ENCODE measurements at regions not wholly inside any gene's neighbourhood (a gene's known extent, or its start where the extent isn't known, plus 50 kb on each side); places are given as distances from the start of the nearest gene placed in this dataset.

GRCh38 chr3:124210899-124211298, 219.0 kb upstream of the ROPN1 start:
- FAIRE-seq (no peak), DNase-seq (ENCODE audit: low read depth) (no peak)
- Histone ChIP-seq H3K4me3 (ENCODE audit: low read depth, low read length) (no peak overlapping the region), H3K27me3 (ENCODE audit: control insufficient read depth, insufficient read depth, low read length) (no peaks in the 10 kb centered on the region), H3K36me3 (ENCODE audit: control insufficient read depth, insufficient read depth, low read length) (no peaks in the 10 kb centered on the region)
- no peak for TF ChIP-seq CTCF (IDR thresholded peaks at IDR 0.05; ENCODE audit: insufficient read depth, low read length, severe bottlenecking)

DNA sequence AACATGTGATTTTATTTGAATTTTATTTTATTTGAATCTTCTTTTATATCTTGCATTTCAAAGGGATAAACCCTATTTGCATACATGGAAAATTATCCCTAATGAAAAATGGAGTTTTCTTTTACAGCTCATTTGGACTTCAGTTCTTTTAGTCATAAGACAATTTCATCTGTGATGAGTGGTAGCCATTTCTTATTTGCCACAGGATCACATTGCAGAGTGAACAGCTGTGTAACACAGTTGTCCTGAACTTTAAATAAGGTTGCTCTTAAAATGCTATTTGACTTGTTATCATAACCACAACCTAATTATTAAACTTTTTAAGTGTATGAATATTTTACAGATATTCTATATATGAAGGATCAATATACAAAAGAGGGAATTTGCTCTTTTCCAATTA, 221.7 kb upstream of the ROPN1 start:
- H3K36me3 ChIP-seq (ENCODE audit: control insufficient read depth, insufficient read depth, low read length), result no peaks in the 10 kb centered on the region
- DNase-seq (ENCODE audit: low read depth) (no peak), FAIRE-seq (no peak)
- H3K4me3 ChIP-seq (ENCODE audit: low read depth, low read length), result no peak overlapping the region
- TF ChIP-seq CTCF (IDR thresholded peaks at IDR 0.05; ENCODE audit: insufficient read depth, low read length, severe bottlenecking), result no peak
- no peaks in the 10 kb centered on the region for H3K27me3 ChIP-seq (ENCODE audit: control insufficient read depth, insufficient read depth, low read length)

DNA sequence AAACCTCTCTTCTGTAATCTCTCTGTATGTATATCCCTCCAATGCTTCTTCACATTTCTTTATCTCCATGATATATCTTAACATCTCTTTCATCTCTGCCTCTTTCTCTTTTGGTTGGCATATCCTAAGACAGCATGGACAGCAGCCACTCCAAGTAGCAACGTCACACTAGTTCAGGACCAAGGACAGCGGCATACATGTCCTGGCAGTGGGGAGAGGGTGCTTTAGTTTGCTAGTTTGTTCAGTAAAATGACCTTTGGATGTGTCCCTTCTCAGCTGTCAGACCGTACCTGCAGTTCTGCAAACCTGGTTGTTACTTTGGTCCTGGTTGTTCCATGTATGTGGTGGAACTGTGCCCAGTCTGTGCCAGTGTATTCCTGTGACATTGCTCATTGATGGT, 225.6 kb upstream of the ROPN1 start:
- peak; percentile 75 for FAIRE-seq
- peak; percentile 59 for DNase-seq (ENCODE audit: low read depth)

GRCh38 chr3:124221422-124221821, 229.5 kb upstream of the ROPN1 start:
- Histone ChIP-seq H3K4me3 (ENCODE audit: low read depth, low read length) (no peak overlapping the region), H3K27me3 (ENCODE audit: control insufficient read depth, insufficient read depth, low read length) (no peaks in the 10 kb centered on the region), H3K36me3 (ENCODE audit: control insufficient read depth, insufficient read depth, low read length) (no peaks in the 10 kb centered on the region)
- TF ChIP-seq CTCF (IDR thresholded peaks at IDR 0.05; ENCODE audit: insufficient read depth, low read length, severe bottlenecking), result no peak
- peak; percentile 29 for DNase-seq (ENCODE audit: low read depth)
- no peak for FAIRE-seq

More for the DNA sequence above, 225.6 kb upstream of the ROPN1 start:
- Histone ChIP-seq H3K27me3 (ENCODE audit: control insufficient read depth, insufficient read depth, low read length) (no peaks in the 10 kb centered on the region), H3K36me3 (ENCODE audit: control insufficient read depth, insufficient read depth, low read length) (no peaks in the 10 kb centered on the region), H3K4me3 (ENCODE audit: low read depth, low read length) (no peak overlapping the region)
- no peak for TF ChIP-seq CTCF (IDR thresholded peaks at IDR 0.05; ENCODE audit: insufficient read depth, low read length, severe bottlenecking)

DNA sequence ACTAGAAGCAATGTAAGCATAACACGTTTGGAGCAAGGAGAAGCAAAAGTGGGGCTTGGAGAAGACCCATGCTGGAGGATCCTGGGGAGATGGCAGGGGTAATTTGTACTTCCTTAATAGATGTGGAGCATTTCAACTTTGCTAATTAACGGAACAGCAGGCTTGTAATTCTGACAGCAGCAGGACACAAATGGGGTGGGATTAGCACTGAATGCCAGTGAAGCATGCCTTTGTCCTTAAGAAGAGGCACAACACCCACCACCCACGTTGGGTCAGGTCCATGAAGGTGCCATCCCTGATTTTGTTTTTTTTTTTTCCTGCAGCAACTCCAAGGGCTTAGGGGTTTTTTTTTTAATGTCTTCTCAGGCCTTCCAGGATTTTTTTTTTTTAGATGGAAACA, 231.9 kb upstream of the ROPN1 start:
- H3K36me3 ChIP-seq (ENCODE audit: control insufficient read depth, insufficient read depth, low read length), result no peaks in the 10 kb centered on the region
- FAIRE-seq (no peak), DNase-seq (ENCODE audit: low read depth) (no peak)
- H3K27me3 ChIP-seq (ENCODE audit: control insufficient read depth, insufficient read depth, low read length), result no peaks in the 10 kb centered on the region
- H3K4me3 ChIP-seq (ENCODE audit: low read depth, low read length), result no peak overlapping the region
- TF ChIP-seq CTCF (IDR thresholded peaks at IDR 0.05; ENCODE audit: insufficient read depth, low read length, severe bottlenecking), result no peak

DNA sequence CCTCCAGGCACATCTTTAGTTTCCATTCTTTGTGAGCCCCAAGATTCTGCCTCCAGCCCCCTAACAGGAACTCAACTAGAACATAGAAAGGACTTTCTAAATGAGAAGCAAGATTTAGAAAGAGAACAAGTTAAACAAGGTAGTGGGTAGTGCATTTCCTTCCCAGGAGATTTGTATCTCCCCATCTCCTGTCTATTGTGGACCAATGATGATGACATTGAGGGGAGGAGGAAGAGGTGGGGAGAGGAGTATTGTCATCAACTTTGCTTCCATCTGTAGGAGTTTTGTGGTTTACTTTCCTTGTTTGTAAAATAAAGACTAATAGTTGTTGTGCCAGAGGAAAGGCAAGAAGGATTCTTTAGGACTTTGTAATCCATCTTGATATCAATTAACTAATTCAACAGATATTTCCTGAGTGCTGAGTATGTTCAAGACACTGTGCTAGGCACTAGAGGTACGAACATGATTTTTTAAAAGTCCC, 235.3 kb upstream of the ROPN1 start:
- FAIRE-seq, result no peak

More for the DNA sequence above, 235.3 kb upstream of the ROPN1 start:
- Histone ChIP-seq H3K27me3 (ENCODE audit: control insufficient read depth, insufficient read depth, low read length) (peaks cover 5% of the 10 kb centered on the region), H3K4me3 (ENCODE audit: low read depth, low read length) (no peak overlapping the region), H3K36me3 (ENCODE audit: control insufficient read depth, insufficient read depth, low read length) (no peaks in the 10 kb centered on the region)
- no peak for DNase-seq (ENCODE audit: low read depth)
- TF ChIP-seq CTCF (IDR thresholded peaks at IDR 0.05; ENCODE audit: insufficient read depth, low read length, severe bottlenecking), result no peak

All from bronchial epithelial cell (primary cell).